OCI-LY1 (cell line): ENCODE measurements at regions not wholly inside any gene's neighbourhood (a gene's known extent, or its start where the extent isn't known, plus 50 kb on each side); places are given as distances from the start of the nearest gene placed in this dataset.

Experiments used
- H2AFZ ChIP-seq: fragments of 200-600 bp; sonication (generic), shearing (Covaris generic); 2 replicates; pipeline ENCODE4 v1.6.0; 2014; ENCODE audit warnings: antibody characterized with exemption, mild to moderate bottlenecking, low read length
- H3F3A ChIP-seq: fragments of 200-600 bp; sonication (generic), shearing (Covaris generic); 2 replicates; pipeline ENCODE4 v1.6.0; 2014; ENCODE audit warnings: mild to moderate bottlenecking, antibody characterized with exemption, low read length, moderate library complexity; ENCODE audit not compliant: insufficient read depth
- H3K27ac ChIP-seq: fragments of 200-600 bp; sonication (generic); 2 replicates; pipeline ENCODE4 v1.5.1; 2014; ENCODE audit warnings: low read length, mixed run types, mild to moderate bottlenecking, low read depth; ENCODE audit not compliant: poor library complexity, severe bottlenecking
- H3K27me3 ChIP-seq: fragments of 200-600 bp; sonication (generic); 2 replicates; pipeline ENCODE4 v1.6.0; 2014; ENCODE audit warnings: antibody characterized with exemption, mild to moderate bottlenecking, low read length, moderate library complexity; ENCODE audit not compliant: insufficient read depth
- H3K36me3 ChIP-seq: fragments of 200-600 bp; sonication (generic); 2 replicates; pipeline ENCODE4 v1.6.1; 2014; ENCODE audit warnings: mild to moderate bottlenecking, antibody characterized with exemption, low read length, moderate library complexity, mixed read lengths; ENCODE audit not compliant: insufficient read depth
- H3K4me1 ChIP-seq: fragments of 200-600 bp; sonication (generic); 2 replicates; pipeline ENCODE4 v1.5.1; 2014; ENCODE audit warnings: mild to moderate bottlenecking, low read length, moderate library complexity; ENCODE audit not compliant: insufficient read depth, severe bottlenecking
- H3K4me2 ChIP-seq: fragments of 200-600 bp; sonication (generic), shearing (Covaris generic); 2 replicates; pipeline ENCODE4 v1.6.1; 2014; ENCODE audit warnings: low read length
- H3K4me3 ChIP-seq: fragments of 200-600 bp; sonication (generic); 2 replicates; pipeline ENCODE4 v1.5.1; 2014; ENCODE audit warnings: low read length, low read depth, mild to moderate bottlenecking, mixed read lengths; ENCODE audit not compliant: poor library complexity, severe bottlenecking
- H3K79me2 ChIP-seq: fragments of 200-600 bp; shearing (Covaris generic); 2 replicates; pipeline ENCODE4 v1.6.1; 2016; ENCODE audit warnings: mixed run types, low read length, mixed read lengths; ENCODE audit not compliant: insufficient read depth
- H3K9ac ChIP-seq: fragments of 200-600 bp; sonication (generic), shearing (Covaris generic); 2 replicates; pipeline ENCODE4 v1.6.1; 2014; ENCODE audit warnings: mild to moderate bottlenecking, low read length, mixed read lengths
- H3K9me2 ChIP-seq: fragments of 200-600 bp; sonication (generic), shearing (Covaris generic); 2 replicates; pipeline ENCODE4 v1.6.1; 2014; ENCODE audit warnings: low read depth, mild to moderate bottlenecking, low read length, mixed read lengths
- H3K9me3 ChIP-seq: fragments of 200-600 bp; shearing (Covaris generic); 2 replicates; pipeline ENCODE4 v1.6.1; 2014; ENCODE audit warnings: low read length, mixed read lengths
- H4K20me1 ChIP-seq: fragments of 200-600 bp; sonication (generic), shearing (Covaris generic); 2 replicates; pipeline ENCODE4 v1.6.0; 2016; ENCODE audit warnings: mild to moderate bottlenecking, low read length; ENCODE audit not compliant: insufficient read depth
- EZH2 ChIP-seq: fragments of 200-600 bp; sonication (generic), shearing (Covaris generic); IDR thresholded peaks from 2 replicates; pipeline ENCODE4 v1.8.0; 2017; ENCODE audit warnings: borderline replicate concordance, mixed run types, mild to moderate bottlenecking, antibody characterized with exemption, low read length, moderate library complexity, mixed read lengths
- TF ChIP-seq, protein P1 (sequence below): fragments of 200-600 bp; sonication (generic), shearing (Covaris generic); IDR thresholded peaks from 2 replicates; pipeline ENCODE4 v1.5.1; 2017; ENCODE audit warnings: mild to moderate bottlenecking, antibody characterized with exemption, low read length, moderate library complexity, mixed read lengths

GRCh38 chr6:86793649-86794048, 143.7 kb upstream of the HTR1E start:
- TF ChIP-seq EZH2, result no peak
- TF ChIP-seq, protein P1, sequence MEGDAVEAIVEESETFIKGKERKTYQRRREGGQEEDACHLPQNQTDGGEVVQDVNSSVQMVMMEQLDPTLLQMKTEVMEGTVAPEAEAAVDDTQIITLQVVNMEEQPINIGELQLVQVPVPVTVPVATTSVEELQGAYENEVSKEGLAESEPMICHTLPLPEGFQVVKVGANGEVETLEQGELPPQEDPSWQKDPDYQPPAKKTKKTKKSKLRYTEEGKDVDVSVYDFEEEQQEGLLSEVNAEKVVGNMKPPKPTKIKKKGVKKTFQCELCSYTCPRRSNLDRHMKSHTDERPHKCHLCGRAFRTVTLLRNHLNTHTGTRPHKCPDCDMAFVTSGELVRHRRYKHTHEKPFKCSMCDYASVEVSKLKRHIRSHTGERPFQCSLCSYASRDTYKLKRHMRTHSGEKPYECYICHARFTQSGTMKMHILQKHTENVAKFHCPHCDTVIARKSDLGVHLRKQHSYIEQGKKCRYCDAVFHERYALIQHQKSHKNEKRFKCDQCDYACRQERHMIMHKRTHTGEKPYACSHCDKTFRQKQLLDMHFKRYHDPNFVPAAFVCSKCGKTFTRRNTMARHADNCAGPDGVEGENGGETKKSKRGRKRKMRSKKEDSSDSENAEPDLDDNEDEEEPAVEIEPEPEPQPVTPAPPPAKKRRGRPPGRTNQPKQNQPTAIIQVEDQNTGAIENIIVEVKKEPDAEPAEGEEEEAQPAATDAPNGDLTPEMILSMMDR, result no peak
- Histone ChIP-seq H3K4me1 (no peaks in the 10 kb centered on the region), H3K9me2 (no peaks in the 10 kb centered on the region), H3K27me3 (no peaks in the 10 kb centered on the region), H3K79me2 (no peaks in the 10 kb centered on the region), H3K9me3 (no peaks in the 10 kb centered on the region), H3K36me3 (no peaks in the 10 kb centered on the region), H2AFZ (no peak overlapping the region), H4K20me1 (no peaks in the 10 kb centered on the region), H3K4me2 (no peak overlapping the region), H3K27ac (no peak overlapping the region), H3K9ac (no peak overlapping the region), H3F3A (no peaks in the 10 kb centered on the region), H3K4me3 (no peak overlapping the region)

DNA sequence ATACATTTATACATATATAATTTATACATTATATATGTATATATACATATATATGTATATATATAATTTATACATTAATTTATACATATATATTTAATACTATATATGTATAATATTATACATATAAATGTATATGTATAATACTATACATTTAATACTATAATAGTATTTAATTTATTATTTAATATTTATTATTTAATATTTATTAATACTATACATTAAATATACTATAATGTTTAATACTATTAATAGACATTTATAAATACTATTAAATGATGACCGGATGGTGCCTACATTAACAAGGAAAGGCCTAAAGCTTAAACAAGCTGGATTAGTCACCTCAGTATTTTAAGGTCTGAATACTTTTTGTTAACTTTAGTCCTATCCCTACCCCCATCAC, 145.9 kb upstream of the HTR1E start:
- no peaks in the 10 kb centered on the region for H3K9me2 ChIP-seq
- H3K27ac ChIP-seq, result no peak overlapping the region
- H3K4me2 ChIP-seq, result no peak overlapping the region
- no peak for TF ChIP-seq EZH2
- TF ChIP-seq, protein P1, result no peak
- H3K4me1 ChIP-seq, result no peaks in the 10 kb centered on the region
- H3K9me3 ChIP-seq, result no peaks in the 10 kb centered on the region
- no peak overlapping the region for H3K9ac ChIP-seq
- H3K4me3 ChIP-seq, result no peak overlapping the region
- no peaks in the 10 kb centered on the region for H3K27me3 ChIP-seq
- no peaks in the 10 kb centered on the region for H4K20me1 ChIP-seq
- no peaks in the 10 kb centered on the region for H3K79me2 ChIP-seq
- no peaks in the 10 kb centered on the region for H3F3A ChIP-seq
- H2AFZ ChIP-seq, result no peak overlapping the region
- no peaks in the 10 kb centered on the region for H3K36me3 ChIP-seq

DNA sequence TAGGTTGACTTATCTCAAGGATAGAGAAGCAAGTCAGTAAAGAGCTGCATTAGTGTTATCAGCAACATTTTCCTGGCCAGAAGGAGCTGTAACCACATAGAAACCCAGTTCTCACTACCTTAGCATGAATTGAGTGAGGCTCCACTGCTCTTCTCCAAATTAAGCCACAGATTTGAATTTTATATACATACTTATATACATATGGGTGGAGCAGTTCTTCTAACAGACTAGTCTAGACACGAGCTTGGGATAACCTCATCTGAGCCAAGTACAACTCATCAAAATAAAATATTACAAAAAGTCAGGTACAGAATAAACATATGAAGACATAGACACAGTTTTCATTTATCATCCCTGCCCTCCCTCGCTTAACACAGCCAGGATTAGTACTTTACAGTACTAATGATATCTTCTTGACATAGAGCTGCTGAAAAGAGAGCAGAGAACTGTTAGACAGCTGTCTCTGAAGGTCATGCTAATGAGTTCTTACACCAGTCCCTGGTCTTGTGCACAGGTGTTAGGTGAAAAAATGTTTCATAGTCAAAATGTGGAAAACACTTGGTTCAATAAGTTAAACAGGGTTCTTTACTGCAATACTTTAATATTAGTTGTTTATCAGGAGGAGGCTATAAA, 147.4 kb upstream of the HTR1E start:
- Histone ChIP-seq H3K4me1 (no peaks in the 10 kb centered on the region), H3K9ac (no peak overlapping the region), H3K4me3 (no peak overlapping the region), H3K9me3 (no peaks in the 10 kb centered on the region), H3K4me2 (no peak overlapping the region), H3K27ac (no peak overlapping the region), H3F3A (no peaks in the 10 kb centered on the region), H3K9me2 (no peaks in the 10 kb centered on the region), H4K20me1 (no peaks in the 10 kb centered on the region), H3K36me3 (no peaks in the 10 kb centered on the region), H3K27me3 (no peaks in the 10 kb centered on the region), H3K79me2 (no peaks in the 10 kb centered on the region), H2AFZ (no peak overlapping the region)
- TF ChIP-seq EZH2, result no peak
- TF ChIP-seq, protein P1, result no peak
